HG02759 (cell line): ENCODE measurements at regions not wholly inside any gene's neighbourhood (a gene's known extent, or its start where the extent isn't known, plus 50 kb on each side); places are given as distances from the start of the nearest gene placed in this dataset.
A peak's percentile ranks its signal among the peaks of the same experiment; 100 is the strongest.
"Not testable (repeated sequence)": the region's sequence is repeated elsewhere in the genome, so short reads cannot be mapped to it uniquely, and the experiment has no call there.

Experiments used
- ATAC-seq: cut with Tn5 transposase; IDR thresholded peaks from one replicate; pipeline ENCODE4 v1.9.1; 2021; ENCODE audit warnings: mild to moderate bottlenecking, moderate library complexity; ENCODE audit not compliant: unreplicated experiment

DNA sequence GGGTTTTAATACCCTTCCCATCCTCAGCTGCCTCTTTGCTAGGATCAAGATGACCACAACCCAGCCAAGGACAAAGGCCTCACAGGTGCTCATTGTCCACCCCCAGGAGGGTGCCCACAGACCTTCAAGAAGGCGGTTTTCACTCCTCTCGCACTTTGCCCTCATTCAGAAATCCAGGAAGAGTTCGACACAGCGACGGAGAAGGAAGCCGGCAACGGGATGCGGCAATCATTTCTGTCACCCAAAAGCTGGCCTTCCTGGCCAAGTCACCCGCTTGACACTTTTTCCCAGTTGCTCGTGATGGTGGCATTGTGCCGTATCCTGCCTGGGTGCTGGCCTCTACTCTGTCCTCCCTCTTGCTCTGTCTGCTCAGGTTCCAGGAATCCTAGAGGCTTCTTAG, 293.0 kb upstream of the ZNF337 start:
- not testable (repeated sequence) for ATAC-seq

GRCh38 chr20:25989196-25989595, 292.5 kb upstream of the ZNF337 start:
- no peak for ATAC-seq

DNA sequence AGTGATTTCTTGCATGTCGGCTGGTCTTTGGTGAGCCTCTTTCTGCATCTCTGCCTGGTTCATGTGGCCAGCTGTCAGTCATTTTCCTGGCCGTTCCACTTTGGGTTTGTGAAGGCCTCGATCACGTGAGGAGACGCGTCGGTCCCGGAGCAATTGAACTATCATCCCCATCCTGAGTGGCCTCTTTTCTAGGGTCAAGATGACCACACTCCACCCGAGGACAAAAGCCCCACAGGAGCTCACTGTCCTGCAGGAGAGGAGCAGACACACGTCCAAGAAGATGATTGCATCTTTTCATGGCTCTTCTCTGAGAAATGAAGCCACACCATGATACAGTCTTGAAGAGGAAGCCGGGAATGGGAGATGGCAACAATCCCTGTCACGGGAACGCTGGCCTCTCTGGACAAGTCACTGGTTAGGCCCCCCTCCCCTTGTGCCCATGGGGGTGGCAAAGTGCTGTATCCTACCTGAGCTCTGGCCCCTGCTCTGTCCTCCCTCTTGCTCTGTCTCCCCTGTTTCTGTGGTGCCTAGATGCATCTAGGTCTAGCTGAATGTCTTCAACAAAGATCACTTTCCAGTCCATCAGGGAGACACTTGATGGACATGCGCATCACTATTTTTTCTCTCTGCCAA, 291.4 kb upstream of the ZNF337 start:
- ATAC-seq: not testable (repeated sequence)

- peak; percentile 81 for ATAC-seq
These were observed 290.6 kb upstream of the ZNF337 start for GRCh38 chr20:25987073-25987927.

- ATAC-seq: no peak
These were observed 288.9 kb upstream of the ZNF337 start for GRCh38 chr20:25985597-25985996.

DNA sequence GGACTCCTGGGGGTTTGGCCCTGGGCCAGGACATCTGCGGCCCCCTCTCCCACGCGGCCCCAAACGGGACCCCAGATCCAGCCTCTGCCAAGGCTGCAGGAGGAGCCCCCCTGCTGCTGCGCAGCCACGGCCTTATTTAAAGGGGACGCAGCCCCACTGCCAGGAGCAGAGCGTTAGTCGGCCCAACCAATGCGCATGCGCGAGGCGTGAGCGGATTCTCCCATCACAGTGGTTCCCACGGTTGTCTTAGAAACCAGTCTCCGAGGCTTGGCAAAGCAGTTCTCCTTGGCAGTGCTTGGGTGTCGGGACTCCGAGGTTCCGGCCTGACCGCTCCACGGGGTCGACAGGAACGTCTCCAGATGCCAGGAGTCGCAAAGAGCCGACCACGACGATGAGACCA, 288.3 kb upstream of the ZNF337 start:
- ATAC-seq: peak; percentile 53

- not testable (repeated sequence) for ATAC-seq
These were observed 286.0 kb upstream of the ZNF337 start for GRCh38 chr20:25982701-25983100.

DNA sequence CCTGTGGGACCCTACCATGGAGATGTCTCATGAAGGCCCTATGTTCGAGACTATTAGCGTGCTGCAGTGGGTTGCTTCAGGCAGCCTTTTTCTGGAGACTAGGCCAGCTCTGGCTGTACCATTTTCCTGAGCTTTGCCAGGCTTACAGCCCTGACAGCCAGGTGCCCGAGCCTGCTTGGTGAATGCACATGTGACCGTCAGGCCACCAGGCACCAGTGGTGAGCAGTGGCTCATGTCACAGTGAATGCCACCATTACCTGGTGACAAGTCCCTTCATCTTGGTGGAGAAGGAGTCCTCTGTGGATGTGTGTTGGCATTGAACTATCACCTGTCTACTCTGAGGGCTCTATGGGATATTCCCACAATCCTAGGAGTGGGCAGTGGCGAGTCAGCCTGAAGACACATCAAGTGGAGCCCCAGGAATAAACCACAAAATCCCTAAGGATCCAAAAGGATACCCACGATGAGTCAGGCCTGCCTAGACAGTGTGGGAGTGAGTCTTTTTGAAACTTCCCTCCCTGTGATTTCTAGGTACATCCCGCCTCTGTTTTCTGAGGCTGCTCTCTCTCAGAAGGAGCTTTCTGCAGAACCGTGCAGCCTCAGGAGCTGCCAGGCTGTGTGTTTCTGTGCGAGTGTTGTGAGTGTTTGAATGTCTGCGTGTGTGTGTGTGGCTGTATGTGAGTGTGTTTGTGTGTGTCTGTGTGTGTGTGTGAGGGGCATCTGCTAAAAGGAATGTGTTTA, 282.0 kb upstream of the ZNF337 start:
- ATAC-seq: not testable (repeated sequence)

- not testable (repeated sequence) for ATAC-seq
These were observed 279.2 kb upstream of the ZNF337 start for GRCh38 chr20:25975816-25976215.

GRCh38 chr20:25965203-25965602, 268.6 kb upstream of the ZNF337 start:
- not testable (repeated sequence) for ATAC-seq

- not testable (repeated sequence) for ATAC-seq
These were observed 257.2 kb upstream of the ZNF337 start for GRCh38 chr20:25953876-25954275.

DNA sequence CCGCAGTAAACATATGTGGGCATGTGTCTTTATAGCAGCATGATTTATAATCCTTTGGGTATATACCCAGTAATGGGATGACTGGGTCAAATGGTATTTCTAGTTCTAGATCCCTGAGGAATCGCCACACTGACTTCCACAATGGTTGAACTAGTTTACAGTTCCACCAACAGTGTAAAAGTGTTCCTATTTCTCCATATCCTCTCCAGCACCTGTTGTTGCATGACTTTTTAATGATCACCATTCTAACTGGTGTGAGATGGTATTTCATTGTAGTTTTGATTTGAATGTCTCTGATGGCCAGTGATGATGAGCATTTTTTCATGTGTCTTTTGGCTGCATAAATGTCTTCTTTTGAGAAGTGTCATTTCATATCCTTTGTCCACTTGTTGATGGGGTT, 238.6 kb upstream of the ZNF337 start:
- not testable (repeated sequence) for ATAC-seq

- not testable (repeated sequence) for ATAC-seq
These were observed 236.2 kb upstream of the ZNF337 start for GRCh38 chr20:25932806-25933205.

DNA sequence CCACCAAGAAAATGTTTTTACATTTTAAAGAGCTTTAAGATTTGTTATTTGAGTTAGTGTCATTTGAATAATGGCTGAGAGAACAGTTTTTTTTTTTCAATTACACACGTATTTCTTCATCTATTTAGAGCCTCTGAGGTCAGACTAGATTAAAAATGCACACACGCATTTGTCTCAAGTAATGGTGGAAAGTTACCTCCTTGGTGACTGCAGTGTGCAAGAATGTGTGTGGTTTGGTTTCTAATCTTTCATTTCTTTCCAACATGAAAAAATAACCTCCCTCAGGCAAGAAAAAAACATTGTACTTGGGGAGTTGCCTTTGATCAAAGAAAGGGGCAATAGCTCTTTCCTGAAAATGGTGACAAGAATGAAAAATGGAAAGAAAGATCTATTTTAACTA, 235.5 kb upstream of the ZNF337 start:
- not testable (repeated sequence) for ATAC-seq

DNA sequence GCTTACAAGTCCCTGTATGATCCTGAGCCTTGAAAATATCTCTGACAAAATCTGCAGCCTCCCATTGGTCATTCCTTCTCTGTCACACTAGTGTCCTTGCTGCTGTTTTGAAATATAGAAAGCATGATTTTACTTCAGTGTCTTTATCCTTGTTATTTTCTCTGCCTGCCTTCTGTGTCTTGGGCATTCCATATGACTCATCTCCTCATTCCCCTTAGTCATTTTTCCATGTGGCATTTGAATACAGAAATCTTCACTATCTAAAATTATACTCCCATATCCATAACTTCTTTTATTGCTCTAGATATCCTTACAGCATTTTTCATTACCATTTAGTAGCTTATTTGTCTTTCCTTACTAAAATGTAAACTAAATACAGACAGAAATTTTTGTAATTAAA, 205.7 kb upstream of the ZNF337 start:
- not testable (repeated sequence) for ATAC-seq

DNA sequence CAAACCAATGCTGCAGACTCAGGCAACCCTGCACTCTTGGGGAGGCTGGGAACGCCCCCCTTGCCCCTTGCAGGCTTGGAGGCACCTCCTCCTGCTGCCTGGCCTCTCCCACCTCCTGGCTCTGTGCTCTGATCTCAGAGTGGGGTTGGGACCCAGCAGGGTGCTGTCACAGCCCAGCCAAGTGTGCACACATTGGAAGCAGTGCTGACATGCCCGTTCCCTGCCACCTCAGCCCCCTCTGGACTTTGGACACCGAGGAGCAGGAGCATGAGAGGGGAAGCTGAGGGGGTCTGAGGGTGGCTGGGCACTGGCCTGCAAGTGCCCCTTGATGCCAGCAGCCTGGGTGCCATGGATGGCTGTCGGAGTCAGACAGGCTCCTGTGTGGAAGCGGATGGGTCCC, 202.0 kb upstream of the ZNF337 start:
- ATAC-seq: not testable (repeated sequence)

- not testable (repeated sequence) for ATAC-seq
These were observed 182.4 kb upstream of the ZNF337 start for GRCh38 chr20:25879096-25879495.

DNA sequence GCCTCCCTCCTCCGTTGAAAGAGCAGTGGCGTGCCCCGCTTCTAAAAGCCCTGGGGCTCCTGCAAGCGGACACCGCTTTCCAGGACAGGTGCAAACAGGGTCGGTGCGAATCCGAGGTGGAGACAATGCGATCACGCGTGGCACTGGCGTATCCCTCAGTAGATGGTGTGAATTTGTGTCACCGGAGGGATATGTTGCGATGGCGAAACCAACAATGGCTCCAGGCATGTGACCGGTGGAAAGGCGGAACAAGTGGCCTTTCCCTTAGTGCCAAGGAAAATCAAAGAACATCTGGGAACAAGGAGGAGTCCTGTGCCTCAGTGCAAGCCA, 172.0 kb upstream of the ZNF337 start:
- ATAC-seq: not testable (repeated sequence)

- peak; percentile 74 for ATAC-seq
These were observed 171.4 kb upstream of the ZNF337 start for GRCh38 chr20:25867776-25868649.

DNA sequence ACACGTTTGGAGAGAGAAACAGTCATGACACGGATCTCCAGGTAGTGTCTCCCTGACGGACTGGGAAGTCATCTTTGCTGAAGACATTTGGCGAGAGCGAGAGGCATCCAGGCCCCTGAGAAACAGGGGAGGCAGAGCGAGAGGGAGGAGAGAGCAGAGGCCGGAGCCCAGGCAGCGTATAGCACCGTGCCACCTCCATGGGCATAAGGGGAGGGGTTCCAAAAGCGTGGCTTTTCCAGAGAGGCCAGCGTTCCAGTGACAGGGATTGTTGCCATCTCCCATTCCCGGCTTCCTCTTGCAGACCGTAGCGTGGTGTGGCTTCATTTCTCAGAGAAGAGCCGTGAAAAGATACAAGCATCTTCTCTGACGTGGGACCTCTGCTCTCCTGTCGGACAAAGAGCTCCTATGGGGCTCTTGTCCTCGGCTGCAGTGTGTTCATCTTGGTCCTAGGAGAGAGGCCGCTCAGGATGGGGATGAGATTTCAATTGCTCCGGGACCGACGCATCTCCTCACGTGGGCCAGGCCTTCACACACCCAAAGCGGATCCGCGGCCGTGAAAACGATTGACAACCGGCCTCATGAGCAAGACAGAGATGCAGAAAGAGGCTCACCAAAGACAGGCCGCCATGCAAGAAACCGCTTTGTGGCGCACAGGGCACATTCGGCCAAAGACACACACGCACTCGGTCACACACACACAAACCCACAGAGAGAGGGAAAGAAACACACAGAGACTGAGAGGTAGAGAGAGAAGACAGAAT, 170.5 kb upstream of the ZNF337 start:
- not testable (repeated sequence) for ATAC-seq
